ENCODE measurements at regions not wholly inside any gene's neighbourhood (a gene's known extent, or its start where the extent isn't known, plus 50 kb on each side); places are given as distances from the start of the nearest gene placed in this dataset.

- no peak overlapping the region for H3K56ac ChIP-seq (replicated peaks; ENCODE audit: insufficient read length, low read depth, low read length)
- no peak overlapping the region for H3K23ac ChIP-seq (ENCODE audit: insufficient read length)
- H3K9ac ChIP-seq (replicated peaks in 1 of 4; ENCODE audit: extremely low read depth in 1 of 4, low read depth in 3 of 4, low read length in 3 of 4), result no peak overlapping the region
- no peak overlapping the region for H2BK20ac ChIP-seq (ENCODE audit: low read length)
- no peak overlapping the region for H2BK120ac ChIP-seq (replicated peaks; ENCODE audit: low read depth, low read length)
- no peak for FAIRE-seq
- H4K20me1 ChIP-seq (replicated peaks in 1 of 2; ENCODE audit: control insufficient read depth in 1 of 2, insufficient read depth in 2 of 2, low read length in 2 of 2), result peaks cover 0 to 2% of the 10 kb centered on the region in 2 experiments
- H3K23me2 ChIP-seq (ENCODE audit: low read depth, low read length), result no peaks in the 10 kb centered on the region
- H4K8ac ChIP-seq (ENCODE audit: extremely low read depth, insufficient read depth, low read length), result no peak overlapping the region
- WGBS, 2 experiments (ENCODE audit: extremely low coverage in 1 of 2, insufficient coverage in 1 of 2, insufficient read length in 1 of 2, insufficient replicate concordance in 2 of 2, low coverage in 1 of 2, low lambda C conversion rate in 2 of 2, missing lambda C conversion rate in 1 of 2), result 83% methylated on average over 6 of the region's 6 CpGs; no CpG with 5 or more reads in 1 of the 2 experiments
- peaks cover 0 to 4% (median 0%) of the 10 kb centered on the region in 4 experiments; a peak in 1 of 8 replicates for H3K36me3 ChIP-seq (ENCODE audit: control insufficient read depth in 2 of 4, insufficient read depth in 4 of 4, low read length in 3 of 4)
- H4K5ac ChIP-seq (ENCODE audit: insufficient read length, low read depth, low read length), result no peak overlapping the region
- no peak overlapping the region for H2BK12ac ChIP-seq (ENCODE audit: low read depth, low read length)
- DNase-seq (ENCODE audit: low read depth in 1 of 2, low spot score in 2 of 2), result no peak
- POLR2A ChIA-PET (ENCODE audit: partially characterized antibody), result interaction anchor here (1.7 to 2.8 kb wide), 2 partner anchors 9 to 72 kb away, joined by 3 to 7 read pairs; no protein-coding TSS in a partner anchor
- H3K4ac ChIP-seq (replicated peaks; ENCODE audit: insufficient read length, low read depth, low read length), result no peak overlapping the region
- H3K79me1 ChIP-seq (ENCODE audit: low read depth, low read length), result no peaks in the 10 kb centered on the region
- no peaks in the 10 kb centered on the region for H3K79me2 ChIP-seq (ENCODE audit: control insufficient read depth in 1 of 2, insufficient read depth in 2 of 2, low read length in 2 of 2)
- H2BK15ac ChIP-seq (ENCODE audit: low read length), result no peak overlapping the region
- H2AK5ac ChIP-seq (ENCODE audit: low read depth, low read length), result no peak overlapping the region
- CTCF ChIA-PET (ENCODE audit: partially characterized antibody), result interaction anchor here (1.1 to 1.7 kb wide), 3 partner anchors 9 to 45 kb away, joined by 3 to 4 read pairs (median 3); no protein-coding TSS in a partner anchor
- H3K18ac ChIP-seq (ENCODE audit: extremely low read depth, low read length), result no peak overlapping the region
- H4K91ac ChIP-seq (replicated peaks; ENCODE audit: insufficient read length, low read length), result no peak overlapping the region
- H2BK5ac ChIP-seq (ENCODE audit: low read depth, low read length), result no peak overlapping the region
- no peak overlapping the region for H2AFZ ChIP-seq (ENCODE audit: low read length)
- H3K27me3 ChIP-seq (replicated peaks in 1 of 4; ENCODE audit: control insufficient read depth in 3 of 4, extremely low read depth in 1 of 4, insufficient read depth in 3 of 4, low read length in 3 of 4), result no peaks in the 10 kb centered on the region
- H3K27ac ChIP-seq (ENCODE audit: low read depth, low read length), result no peak overlapping the region
- H3K4me2 ChIP-seq (ENCODE audit: insufficient read depth in 1 of 2, low read depth in 2 of 2, low read length in 2 of 2), result no peak overlapping the region
- H3K14ac ChIP-seq (ENCODE audit: insufficient read length), result no peak overlapping the region
- no peak overlapping the region for H3K4me3 ChIP-seq (ENCODE audit: extremely low read depth in 1 of 4, insufficient read depth in 2 of 4, low read depth in 3 of 4, low read length in 4 of 4)
- H3K4me1 ChIP-seq (replicated peaks in 1 of 4; ENCODE audit: control insufficient read depth in 3 of 4, insufficient read depth in 4 of 4, low read length in 3 of 4), result peaks cover 0 to 2% (median under 1%) of the 10 kb centered on the region in 4 experiments; a peak in 4 of 7 replicates
- H3K9me3 ChIP-seq (ENCODE audit: insufficient read depth in 2 of 2, low read depth in 1 of 2, low read length in 1 of 2), result no peaks in the 10 kb centered on the region
- TF ChIP-seq EP300 (IDR thresholded peaks at IDR 0.05; ENCODE audit: borderline replicate concordance in 1 of 2, low read depth in 2 of 2, low read length in 2 of 2) (no peak), NRF1 (IDR thresholded peaks at IDR 0.05; ENCODE audit: low read depth, low read length) (no peak), RXRA (IDR thresholded peaks at IDR 0.05; ENCODE audit: insufficient read depth, low read depth, low read length) (no peak), TCF12 (IDR thresholded peaks at IDR 0.05; ENCODE audit: low read depth, low read length) (no peak), ATF2 (IDR thresholded peaks at IDR 0.05; ENCODE audit: low read length) (no peak), KDM1A (IDR thresholded peaks at IDR 0.05; ENCODE audit: borderline replicate concordance, low read length) (no peak), CBX8 (IDR thresholded peaks at IDR 0.05; ENCODE audit: borderline replicate concordance, low read depth, low read length) (no peak), CTCF (IDR thresholded peaks at IDR 0.05; ENCODE audit: control extremely low read depth in 1 of 3, insufficient read depth in 1 of 3, low read depth in 1 of 3, low read length in 3 of 3) (no peak), CHD2 (IDR thresholded peaks at IDR 0.05; ENCODE audit: low read length) (no peak), TAF7 (optimal IDR thresholded peaks at IDR 0.05; ENCODE audit: borderline replicate concordance, low read depth, low read length) (no peak)
Observed at GRCh38 chr22:40121461-40121860, 56.3 kb upstream of the TNRC6B start.
